ENCODE measurements at regions not wholly inside any gene's neighbourhood (a gene's known extent, or its start where the extent isn't known, plus 50 kb on each side); places are given as distances from the start of the nearest gene placed in this dataset.

- no peak for TF ChIP-seq EZH2 (IDR thresholded peaks at IDR 0.05; ENCODE audit: borderline replicate concordance, low read depth, low read length, poor library complexity, severe bottlenecking)
- TF ChIP-seq CTCF (conservative IDR thresholded peaks at IDR 0.05; ENCODE audit: low read depth, low read length) = no peak
Observed at GRCh38 chrX:150014525-150014924, 76.2 kb upstream of the EOLA2 start.
